NCI-H460 (cell line): ENCODE measurements at regions not wholly inside any gene's neighbourhood (a gene's known extent, or its start where the extent isn't known, plus 50 kb on each side); places are given as distances from the start of the nearest gene placed in this dataset.
A peak's percentile ranks its signal among the peaks of the same experiment; 100 is the strongest.
"Not testable (repeated sequence)": the region's sequence is repeated elsewhere in the genome, so short reads cannot be mapped to it uniquely, and the experiment has no call there.

Experiments used
- DNase-seq: peaks from one replicate; pipeline ENCODE4 v3.0.0-alpha.2; 2016; ENCODE audit warnings: low read depth; ENCODE audit errors: extremely low read depth

DNA sequence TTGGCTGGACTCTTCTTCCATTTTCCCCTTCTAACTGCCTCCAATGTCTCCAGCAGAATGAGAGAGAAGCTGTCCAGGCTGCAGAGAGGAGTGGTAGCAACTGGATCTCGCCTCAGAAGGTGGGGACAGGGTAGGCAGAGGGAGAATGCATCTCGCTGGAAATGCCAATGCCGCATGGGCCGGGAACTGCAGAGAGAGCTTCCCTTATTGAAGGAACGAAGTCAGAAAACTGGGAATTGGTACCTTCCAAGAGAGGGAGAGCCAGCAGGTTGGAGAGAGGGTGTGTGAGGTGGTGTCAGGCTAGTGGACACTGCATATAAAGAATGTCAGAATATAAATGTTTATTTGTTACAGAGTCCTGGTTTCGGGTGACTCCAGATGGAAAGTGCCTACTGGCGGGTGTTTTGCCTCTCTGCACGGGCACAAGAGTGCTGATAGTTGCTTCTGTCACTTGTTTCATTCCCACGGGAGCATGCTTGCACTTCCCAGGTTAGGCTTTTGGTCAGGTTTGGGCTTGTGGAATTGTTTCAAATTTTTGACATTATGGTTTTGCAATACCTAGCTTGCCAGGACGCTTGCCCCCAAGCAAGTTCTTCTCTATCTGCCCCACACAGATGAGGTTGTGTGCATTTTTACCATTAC, 156.8 kb upstream of the STS start:
- no peak for DNase-seq

DNA sequence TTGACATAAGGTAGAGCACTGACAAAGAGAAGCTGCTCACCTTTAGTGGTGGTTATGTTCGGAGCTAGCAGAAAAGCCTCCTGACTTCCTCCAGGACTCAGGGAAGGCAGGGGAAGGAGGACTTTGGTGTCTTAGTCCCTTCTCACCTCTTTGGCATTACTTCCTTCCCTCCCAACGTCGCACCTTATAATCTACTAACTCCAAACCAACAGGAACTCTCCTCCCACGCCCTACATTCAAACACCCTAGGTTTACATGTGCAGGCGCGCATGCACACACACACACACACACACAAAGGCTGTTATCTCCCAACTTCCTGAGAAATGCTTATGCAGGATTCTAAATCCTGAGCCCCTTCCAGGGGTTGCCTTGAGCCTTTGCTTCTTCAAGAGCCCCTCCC, 157.7 kb upstream of the STS start:
- no peak for DNase-seq

DNA sequence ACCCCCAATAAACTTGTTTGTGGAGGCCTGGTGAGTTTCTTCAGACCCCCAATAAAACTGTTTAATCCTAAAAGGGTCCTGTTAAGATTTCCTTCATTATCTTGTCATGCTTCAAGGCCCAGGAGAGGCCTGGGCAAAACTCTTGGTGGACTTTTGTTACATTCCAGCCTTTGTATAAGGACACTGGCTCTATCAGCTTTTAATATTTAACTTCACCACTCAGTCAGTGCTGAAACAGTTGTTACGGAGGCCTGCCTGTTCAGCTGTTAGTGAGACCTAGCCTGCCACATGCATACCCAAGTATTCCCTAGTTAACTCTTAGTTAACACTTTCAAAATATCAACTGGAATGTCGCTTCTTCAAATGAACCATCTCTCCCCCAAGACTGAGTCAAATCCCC, 158.8 kb upstream of the STS start:
- DNase-seq: not testable (repeated sequence)

DNA sequence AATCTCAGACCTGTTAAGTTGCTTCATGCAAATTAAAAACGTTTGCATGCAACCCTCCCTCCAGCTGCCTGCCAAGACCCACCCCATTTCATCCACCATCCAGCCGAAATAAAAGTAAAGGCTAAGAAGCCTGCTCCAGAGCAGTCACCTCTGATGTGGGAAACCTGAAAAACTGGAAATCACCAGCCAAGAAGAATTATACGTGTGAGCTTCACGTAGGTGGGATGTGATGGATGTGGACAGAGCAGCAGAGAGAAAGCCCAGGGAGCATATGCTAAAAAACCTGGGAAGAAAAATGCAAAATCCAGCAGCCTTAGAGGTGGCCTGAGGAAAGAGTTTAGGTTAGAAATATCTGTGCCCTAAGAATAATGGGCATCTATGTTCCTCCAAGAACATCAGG, 160.6 kb upstream of the STS start:
- no peak for DNase-seq

DNA sequence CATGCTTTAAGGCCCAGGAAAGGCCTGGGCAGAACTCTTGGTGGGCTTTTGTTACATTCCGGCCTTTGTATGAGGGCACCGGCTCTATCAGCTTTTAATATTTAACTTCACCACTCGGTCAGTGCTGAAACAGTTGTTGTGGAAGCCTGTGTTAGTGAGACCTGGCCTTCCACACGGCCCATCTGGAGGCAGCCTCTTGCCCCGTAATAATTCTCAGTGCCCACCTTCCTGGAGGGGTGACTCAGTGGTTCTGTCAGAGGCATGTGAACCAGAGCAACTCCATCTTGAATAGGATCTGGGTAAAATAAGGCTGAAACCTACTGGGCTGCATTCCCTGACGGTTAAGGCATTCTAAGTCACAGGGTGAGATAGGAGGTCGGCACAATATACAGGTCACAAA, 162.0 kb upstream of the STS start:
- DNase-seq: no peak

DNA sequence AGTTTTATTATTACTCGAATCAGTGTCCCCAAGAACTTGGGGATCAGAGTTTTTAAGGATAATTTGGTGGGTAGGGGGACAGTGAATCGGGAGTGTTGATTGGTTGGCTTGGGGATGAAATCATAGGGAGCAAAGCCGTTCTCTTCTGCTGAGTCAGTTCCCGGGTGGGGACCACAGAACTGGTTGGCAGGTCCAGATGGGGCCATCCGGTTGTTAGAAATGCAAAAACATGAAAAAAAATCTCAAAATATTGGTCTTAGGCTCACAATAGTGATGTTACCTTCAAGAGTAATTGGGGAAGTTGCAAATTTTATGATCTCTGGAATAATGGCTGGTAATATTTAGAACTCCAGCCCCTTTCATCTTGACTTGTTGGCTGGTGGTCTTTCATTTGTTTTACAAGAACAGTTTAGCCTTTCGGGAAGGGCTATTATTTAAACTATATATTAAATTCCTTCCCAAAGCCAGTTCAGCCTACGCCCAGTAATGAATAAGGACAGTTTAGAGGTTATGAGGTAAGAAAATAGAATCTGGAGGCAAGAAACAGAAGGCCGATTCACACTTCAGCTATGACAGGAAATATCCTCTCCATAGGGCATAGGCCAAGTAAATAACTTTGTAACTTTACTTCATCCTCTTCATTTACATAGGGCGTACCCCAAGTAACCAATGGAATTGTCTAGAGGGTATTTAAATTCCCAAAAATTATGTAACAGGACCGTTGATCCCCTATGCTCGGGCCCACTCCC, 164.1 kb upstream of the STS start:
- peak; percentile 2 for DNase-seq

DNA sequence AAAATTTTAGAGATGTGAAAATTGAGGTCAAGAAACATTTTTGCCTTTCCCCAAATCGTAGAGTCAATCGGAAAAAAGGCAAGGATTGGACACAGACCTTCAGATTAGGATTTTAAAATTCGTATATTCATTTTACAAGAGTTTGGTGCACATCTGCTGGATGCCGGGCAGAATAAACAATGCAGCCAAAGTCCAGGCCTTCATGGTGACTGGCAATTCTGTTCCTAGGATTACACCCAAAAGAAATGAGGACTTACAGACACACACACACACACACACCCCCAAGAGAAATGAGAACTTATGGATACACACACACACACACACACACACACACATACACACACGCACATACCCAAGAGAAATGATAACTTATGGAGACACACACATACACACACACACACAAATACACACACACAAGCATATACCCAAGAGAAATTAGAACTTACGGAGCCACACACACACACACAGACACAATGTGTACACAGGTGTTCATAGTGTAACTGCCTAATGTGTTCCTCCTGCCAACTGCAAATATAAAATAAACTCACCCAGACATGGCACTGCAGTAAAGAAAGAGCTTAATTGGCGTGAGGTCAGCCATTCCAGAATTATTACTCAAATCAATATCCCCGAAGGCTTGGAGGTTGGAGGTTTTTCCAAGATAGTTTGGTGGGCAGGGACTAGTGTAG, 165.7 kb upstream of the STS start:
- DNase-seq: no peak

DNA sequence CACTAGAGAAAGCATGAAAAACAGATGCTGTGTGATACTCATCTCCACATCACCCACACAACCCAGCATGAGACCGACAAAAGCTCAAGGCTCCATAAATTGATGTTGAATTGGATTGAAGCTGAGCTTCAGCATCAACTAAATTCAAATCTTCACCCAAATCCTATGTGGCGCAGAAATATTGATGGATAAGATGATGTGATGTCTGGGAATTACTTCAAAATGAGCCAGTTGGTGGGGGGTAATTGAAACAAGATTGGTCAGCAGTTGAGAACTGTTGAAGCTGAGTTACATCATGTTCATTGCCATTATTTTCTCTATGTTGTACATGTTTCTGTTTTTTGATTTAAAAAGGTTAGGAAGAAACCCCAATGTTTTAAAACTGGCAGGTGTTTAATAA, 166.5 kb upstream of the STS start:
- no peak for DNase-seq

DNA sequence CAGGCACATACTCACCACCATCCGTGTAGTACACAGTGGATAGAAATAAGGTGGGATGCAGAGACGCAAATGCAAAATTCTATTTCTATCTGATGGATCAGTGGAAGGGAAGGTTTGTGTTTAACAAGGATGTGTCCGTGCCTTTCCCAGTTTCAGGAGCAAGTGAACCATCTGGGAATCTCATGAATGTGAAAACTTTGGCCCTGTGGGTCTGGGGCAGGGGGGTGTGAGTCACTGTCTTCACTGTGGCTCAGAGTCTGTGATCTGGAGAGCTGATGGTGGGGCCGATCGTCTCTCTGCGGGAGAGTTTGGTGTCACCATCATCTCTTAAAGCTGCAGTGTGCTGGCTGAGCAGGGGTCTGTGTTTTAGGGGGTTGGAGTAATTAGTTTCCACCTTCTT, 179.3 kb upstream of the STS start:
- DNase-seq: no peak

DNA sequence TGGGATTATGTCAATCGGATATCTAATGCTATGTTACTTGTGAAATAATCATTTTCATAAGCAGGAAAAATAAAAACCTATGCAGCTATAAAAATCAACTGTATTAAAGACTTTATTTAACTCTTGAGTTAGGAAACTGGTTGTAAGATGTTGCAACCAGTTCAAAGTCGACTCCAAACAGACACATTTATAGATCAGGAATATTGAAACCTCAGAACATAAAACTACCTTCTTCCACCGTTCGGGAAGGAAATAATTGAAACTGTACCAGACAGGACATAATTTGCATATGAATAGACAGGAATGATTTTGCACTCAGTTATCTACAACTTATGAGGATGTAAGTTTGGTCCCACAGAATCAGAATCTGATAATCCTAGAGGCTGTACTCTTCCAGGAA, 181.8 kb upstream of the STS start:
- DNase-seq: no peak

DNA sequence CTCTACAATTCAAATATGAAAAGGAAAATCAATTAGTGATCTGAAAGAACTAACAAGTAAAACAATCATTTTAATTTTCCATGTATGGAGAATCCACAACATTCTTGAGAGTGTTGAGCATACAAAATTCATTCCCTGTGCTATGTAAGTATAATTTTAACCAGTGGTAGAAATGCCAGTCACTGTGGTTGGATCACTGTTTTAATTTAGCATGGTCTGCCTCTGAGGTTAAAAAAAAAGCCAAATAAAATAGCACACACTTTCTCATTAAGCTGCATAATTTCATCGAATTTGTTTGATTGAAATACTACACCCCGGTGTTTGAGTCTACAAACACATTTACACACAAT, 185.5 kb upstream of the STS start:
- no peak for DNase-seq

DNA sequence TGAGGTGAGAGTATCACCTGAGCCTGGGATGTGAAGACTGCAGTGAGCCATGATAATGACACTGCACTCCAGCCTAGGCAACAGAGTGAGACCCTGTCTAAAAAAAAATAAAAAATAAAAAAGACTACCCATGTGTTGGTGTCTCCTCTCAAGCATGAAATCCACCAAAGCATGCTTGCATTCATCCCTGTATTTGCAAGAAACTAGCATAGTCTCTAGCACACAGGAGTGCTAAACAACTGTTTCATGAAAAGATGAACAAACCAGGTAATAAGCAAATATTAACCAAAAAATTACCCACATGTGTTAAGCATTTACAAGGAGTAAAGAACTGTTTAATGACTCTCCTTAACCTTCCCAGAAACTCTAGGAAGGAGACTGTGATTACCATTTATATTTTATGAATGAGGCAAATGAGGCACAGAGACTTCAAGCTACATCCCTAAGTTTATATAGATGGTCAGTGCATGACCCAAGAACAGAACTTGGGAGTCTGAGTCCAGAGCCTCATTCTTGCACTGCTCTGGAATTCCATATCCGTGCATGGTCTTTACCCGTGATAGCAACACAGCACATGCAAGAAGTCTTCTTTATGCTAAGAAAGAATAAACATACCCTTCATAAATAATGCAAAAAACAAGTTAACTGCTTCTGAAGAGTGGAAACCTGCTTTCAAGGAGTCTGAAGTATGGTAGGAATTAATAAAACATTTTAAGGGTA, 186.1 kb upstream of the STS start:
- DNase-seq: no peak

DNA sequence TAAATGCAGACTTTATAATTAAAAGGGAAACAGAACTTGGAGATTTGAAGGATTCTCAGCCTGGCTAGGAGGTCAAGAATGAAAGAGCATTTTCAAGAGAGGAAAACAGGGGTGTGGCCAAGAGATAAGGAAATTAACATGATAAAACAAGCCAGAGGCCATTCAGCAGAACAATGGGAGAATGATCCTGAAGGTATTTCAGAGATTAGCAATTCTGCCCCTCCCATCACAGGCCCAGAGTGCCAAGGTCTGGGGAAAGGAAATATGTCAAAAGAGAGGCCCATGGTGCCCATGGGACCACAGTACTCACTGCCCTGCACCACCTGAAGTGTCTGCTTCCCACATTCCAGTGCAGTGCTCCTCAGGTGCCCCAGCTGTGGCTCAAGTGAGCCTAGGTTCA, 188.5 kb upstream of the STS start:
- no peak for DNase-seq

DNA sequence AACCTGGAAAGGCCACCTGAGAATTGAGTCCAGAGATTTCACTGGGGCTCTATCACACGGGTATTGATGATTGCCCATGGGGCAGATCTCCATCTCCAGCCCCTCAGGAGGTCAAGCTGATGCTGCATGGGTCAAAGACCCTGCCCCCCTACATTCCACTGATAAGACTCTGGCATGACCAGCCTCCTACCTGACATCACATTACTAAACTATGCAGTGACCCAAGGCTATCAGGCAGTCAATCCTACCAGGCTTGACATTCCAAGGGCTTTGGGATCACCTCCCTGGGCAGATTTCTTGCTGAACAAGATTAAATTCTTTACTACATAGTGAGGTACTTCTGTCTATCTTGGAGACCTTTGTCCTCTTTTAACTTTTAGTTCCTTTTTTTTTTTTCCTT, 192.7 kb upstream of the STS start:
- DNase-seq: no peak

DNA sequence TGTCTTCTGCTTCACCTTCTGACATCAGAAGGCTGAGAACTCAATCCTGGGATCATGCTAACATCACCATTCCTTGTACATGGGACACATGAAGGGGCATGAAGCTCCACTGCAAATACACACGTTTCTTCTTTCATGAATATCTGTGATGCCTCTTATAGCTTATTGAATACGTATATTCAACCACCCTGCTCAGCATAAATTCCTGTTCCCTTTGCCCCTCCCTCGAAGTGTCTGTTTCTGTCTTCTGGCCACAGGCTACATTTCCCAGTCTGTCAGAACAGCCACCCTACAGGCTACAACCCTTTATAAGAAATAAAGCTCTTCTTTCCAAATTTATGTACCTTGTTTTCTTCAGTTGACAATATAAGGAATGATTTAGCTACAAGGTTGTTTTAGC, 201.3 kb upstream of the STS start:
- no peak for DNase-seq

DNA sequence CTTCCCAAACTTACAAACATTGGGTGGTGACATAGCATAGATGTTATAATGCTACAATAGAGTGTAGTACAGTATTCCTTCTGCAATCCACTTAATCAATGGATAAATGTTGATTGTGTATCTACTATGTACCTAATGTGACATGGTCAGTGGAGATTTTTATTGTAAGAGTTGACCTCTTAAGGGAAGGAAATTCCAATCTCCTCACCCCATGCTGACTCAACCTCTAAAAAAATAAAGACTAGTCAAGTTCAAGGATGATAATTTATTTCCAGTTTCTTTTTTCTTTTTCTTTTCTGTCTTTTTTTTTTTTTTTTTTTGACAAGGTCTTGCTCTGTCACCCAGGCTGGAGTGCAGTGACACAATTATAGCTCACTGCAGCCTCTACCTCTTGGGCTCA, 206.5 kb upstream of the STS start:
- DNase-seq: no peak

DNA sequence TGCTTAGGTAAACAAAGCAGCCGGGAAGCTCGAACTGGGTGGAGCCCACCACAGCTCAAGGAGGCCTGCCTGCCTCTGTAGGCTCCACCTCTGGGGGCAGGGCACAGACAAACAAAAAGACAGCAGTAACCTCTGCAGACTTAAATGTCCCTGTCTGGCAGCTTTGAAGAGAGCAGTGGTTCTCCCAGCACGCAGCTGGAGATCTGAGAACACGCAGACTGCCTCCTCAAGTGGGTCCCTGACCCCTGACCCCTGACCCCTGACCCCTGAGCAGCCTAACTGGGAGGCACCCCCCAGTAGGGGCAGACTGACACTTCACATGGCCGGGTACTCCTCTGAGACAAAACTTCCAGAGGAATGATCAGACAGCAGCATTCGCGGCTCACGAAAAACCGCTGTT, 214.6 kb upstream of the STS start:
- DNase-seq: not testable (repeated sequence)

DNA sequence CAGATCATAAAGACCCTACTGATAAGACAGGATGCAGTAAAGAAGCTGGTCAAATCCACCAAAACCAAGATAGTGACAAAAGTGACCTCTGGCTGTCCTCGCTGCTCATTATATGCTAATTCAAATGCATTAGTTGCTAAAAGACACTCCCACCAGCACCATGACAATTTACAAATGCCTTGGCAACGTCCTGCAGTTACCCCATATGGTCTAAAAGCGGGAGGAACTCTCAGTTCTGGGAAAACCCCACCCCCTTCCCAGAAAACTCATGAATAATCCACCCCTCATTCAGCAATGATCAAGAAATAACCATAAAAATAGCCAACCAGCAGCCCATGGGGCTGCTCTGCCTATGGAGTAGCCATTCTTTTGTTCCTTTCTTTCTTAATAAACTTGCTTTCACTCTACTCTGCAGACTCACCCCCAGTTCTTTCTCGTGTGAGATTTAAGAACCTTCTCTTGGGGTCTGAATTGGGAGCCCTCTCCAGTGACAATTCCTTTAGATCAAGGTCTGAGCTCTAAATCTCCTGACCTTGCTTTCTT, 217.1 kb upstream of the STS start:
- DNase-seq: no peak

DNA sequence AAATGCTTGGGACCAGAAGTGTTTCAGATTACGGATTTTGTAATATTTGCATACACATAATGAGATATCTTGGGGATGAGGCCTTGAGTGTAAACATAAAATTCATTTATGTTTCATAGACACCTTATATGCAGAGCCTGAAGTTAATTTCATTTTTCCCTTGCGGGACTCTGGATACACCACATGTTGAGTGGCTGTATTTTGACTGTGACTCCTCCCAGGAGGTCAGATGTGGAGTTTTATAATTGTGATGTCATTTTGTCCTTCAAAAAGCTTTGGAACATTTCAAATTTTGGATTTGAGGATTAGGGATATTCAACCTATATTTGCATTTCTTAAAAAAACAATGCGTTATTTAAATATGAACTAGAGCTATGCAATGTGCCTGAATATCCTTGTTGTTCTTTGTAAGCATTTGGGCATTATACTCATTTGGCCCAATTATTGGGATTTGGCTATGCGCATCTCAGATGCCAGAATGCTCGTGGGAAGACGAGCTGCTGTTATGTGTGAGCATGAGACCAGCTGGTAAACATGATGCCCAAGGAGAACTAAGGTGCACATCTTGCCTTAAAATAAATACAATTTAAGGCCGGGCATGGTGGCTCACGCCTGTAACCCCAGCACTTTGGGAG, 223.0 kb upstream of the STS start:
- DNase-seq: no peak

DNA sequence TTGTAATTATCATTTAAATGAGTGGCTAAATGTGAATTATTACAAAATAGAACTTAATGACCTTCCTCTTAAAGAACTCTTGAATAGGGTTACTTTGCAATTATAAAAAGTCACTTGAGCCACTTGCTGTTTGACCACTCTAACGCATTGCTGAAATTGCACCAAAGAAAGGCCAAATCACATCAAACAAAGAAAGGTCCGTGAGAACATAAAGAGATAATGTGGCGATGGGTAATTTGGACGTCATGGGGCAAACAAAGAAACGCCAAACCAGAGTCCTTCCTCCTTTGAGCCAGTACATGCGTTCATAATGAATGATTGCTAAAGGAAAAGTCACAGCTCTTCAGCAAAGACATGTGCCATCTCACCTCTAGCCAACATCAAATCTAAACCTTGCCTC, 229.8 kb upstream of the STS start:
- DNase-seq: no peak

DNA sequence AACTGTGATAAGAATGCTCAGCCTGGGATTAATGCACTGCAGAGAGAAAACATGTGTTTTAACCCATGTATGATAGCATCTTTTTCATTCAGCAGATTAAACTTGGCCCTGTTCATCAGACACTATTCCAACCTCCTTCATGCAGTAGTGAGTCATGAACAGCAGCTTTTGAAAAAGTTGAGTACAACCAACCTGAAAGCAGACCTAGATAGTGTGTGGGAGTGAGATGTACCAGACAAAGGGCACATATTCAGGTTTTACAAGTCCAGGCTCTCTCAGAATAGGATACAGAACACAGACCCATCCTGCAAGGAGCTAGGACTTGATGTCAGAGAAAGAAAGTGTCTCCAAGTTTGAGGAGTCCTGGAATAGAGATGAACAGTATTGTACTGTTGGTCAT, 237.3 kb upstream of the STS start:
- no peak for DNase-seq
